ENCODE measurements at regions not wholly inside any gene's neighbourhood (a gene's known extent, or its start where the extent isn't known, plus 50 kb on each side); places are given as distances from the start of the nearest gene placed in this dataset.
"Not testable (repeated sequence)": the region's sequence is repeated elsewhere in the genome, so short reads cannot be mapped to it uniquely, and the experiment has no call there.

DNA sequence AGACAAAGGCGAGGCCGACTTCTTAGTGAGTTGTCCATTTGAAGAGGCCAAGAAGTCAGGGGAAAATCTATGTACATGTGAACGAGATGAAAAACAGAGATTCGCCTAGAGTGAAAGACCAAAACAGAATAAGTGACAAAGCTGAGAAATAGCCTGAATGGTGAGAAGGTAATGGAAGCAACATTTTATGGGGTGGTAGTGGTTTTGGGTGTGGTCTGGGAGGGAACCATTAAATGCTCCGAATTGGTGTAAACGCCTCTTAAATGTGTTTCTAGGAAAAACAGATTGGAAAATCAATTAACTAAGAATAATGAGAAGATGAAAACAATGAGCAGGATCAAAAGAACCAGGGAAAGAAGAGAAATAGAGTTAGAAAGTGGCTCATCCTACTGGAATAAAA lies 83.8 kb upstream of the MANSC4 start:
- no peak for DNase-seq (ENCODE audit: low read depth, low spot score)

DNA sequence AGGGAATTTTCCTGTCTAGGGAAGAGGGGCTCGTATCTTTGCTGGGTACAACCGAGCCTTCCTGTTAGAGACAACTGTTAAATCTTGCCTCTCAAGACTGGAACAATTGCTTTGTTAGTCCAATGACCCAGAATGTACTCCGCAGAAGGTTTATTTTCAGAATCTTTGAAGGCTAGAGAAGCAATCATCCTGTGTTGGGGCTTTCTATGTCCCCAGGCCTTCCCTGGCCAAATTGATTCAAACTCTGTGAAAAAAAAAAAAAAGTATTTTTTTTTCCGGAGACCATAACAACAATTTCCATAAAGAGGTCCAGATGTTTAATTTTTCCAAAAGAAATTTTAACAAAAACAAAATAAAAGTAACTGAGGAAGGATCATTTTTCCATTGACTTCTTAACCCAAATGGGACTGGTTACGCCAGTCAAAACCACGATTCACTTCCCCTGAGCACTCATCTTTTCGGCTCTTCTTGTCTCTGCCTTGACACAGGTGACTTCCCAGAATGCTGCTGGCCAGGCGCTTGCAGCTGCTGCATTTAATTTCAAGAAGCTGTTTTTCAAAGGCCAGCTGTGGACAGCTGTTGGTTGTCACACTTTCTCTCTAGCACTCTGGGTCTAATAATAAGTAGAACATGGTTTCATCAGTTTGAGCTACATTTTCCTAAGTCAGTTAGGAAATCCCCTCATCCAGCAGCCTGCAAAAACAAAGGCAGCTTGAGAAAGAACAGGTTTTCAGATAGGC lies 81.6 kb upstream of the MANSC4 start:
- no peak for DNase-seq (ENCODE audit: low read depth, low spot score)

DNA sequence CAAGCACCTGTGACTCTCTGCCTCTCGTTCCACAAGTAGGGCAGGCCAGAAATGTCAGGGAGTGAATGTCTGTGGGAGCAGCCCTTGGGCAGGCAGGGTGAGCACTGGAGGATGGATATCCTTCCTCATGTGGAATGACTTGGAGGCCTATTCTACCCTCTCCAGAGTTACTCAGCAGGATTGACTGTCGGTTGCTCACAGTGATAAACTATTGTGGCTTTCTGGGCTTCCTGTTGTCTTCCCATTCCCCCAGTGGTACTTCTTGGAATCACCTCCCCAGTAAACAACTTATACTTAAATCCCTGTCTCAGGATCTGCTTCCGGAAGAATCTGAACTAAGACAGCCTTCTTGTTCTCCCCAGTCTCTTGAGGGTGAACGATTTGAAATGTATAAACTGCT lies 79.6 kb upstream of the MANSC4 start:
- no peak for DNase-seq (ENCODE audit: low read depth, low spot score)

DNA sequence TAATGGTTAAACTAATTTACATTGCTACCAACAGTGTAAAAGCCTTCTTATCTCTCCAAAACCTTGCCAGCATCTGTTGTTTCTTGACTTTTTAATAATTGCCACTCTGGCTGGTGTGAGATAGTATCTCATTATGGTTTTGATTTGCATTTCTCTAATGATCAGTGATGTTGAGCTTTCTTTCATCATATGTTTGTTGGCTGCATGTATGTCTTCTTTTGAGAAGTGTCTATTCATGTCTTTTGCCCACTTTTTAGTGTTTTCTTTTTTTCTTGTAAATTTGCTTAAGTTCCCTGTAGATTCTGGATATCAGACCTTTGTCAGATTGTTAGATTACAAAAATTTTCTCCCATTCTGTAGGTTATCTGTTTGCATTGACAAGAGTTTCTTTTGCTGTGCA lies 77.0 kb upstream of the MANSC4 start:
- not testable (repeated sequence) for DNase-seq (ENCODE audit: low read depth, low spot score)

DNA sequence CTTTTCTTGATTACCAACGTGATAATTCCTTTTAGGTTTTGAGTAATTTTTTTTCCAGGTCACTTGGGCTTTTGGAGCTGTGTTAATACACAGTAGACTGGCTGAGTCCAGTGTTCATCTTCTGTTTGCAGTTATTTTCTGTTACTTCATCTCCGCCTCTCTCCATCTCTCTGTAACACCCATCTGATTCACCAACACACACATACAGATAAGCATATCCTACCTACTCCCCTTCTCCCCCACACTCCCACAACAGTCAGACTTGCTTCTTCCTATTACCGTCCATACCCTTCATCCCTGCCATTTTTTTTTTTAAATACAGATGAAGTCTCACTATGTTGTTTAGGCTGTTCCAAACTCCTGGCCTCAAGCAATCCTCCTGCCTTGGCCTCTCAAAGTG lies 72.7 kb upstream of the MANSC4 start:
- no peak for DNase-seq (ENCODE audit: low read depth, low spot score)
